Ascending aorta (tissue), 2 donors: ENCODE measurements at regions not wholly inside any gene's neighbourhood (a gene's known extent, or its start where the extent isn't known, plus 50 kb on each side); places are given as distances from the start of the nearest gene placed in this dataset.

Experiments used
- DNase-seq, 2 donors: peaks; one replicate each; pipeline ENCODE4 v3.0.0-alpha.2; 2019; ENCODE audit warnings: low spot score in 2 of 2
- H3K27ac ChIP-seq, 2 donors: fragments of 200-600 bp; sonication (generic); one replicate each; pipeline ENCODE4 v1.5.1; 2016 to 2017; ENCODE audit warnings: mild to moderate bottlenecking in 1 of 2
- H3K27me3 ChIP-seq: fragments of 200-600 bp; sonication (generic); one replicate; pipeline ENCODE4 v1.5.1; 2017
- H3K36me3 ChIP-seq, 2 donors: fragments of 200-600 bp; sonication (generic); one replicate each; pipeline ENCODE4 v1.5.1; 2016
- H3K4me1 ChIP-seq, 2 donors: fragments of 200-600 bp; sonication (generic); one replicate each; pipeline ENCODE4 v1.5.1; 2016 to 2017; ENCODE audit warnings: mild to moderate bottlenecking in 1 of 2
- H3K4me3 ChIP-seq, 2 donors: fragments of 200-600 bp; sonication (generic); one replicate each; pipeline ENCODE4 v1.5.1; 2016 to 2017; ENCODE audit warnings: mild to moderate bottlenecking in 1 of 2
- H3K9me3 ChIP-seq, 2 donors: fragments of 200-600 bp; sonication (generic); one replicate each; pipeline ENCODE4 v1.5.1; 2016
- intact Hi-C: fragments of 100-400 bp; cut with DNase I; formaldehyde crosslinking; loops from one replicate; pipeline ENCODE4 v1.15.1; 2023
- TF ChIP-seq, protein P1 (sequence below), 3 experiments: fragments of 200-600 bp in 2 of 3; fragments of 450-650 bp in 1 of 3; sonication (generic) in 2 of 3; IDR thresholded peaks; one replicate each; pipeline ENCODE4 v1.5.1; 2016 to 2019; ENCODE audit warnings: antibody characterized with exemption in 3 of 3, mild to moderate bottlenecking in 1 of 3, moderate library complexity in 1 of 3

DNA sequence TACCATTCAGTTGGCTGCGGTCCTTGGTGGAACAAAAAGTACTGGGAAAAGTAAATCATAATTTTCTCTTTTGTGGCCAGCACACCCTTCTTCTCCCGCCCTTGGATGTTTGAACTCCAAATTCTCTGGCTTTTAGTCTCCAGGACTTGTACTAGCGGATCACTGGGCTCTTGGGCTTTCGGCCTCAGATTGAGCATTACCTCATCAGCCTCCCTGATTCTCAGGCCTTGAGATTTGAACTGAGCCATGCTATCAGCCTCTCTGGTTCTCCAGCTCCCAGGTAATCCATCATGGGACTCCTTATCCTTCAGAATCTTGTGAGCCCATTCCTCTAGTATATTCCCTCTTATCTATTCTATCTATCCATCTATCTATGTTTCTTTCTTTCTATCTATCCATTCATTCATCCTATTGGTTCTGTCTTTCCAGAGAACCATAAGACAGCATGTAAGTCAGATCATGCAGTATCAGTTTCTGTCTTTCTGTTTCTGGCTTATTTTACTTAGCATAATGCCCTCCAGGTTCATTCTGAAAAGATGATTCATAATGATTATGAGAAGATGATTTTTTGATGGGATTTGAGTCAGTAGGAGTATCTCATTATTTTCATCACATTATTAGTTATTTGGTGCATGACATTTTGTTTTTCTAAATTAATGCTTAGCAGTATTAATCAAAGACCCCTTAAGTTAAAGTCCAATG is 814.9 kb downstream of the LRFN5 start:
- Histone ChIP-seq H3K4me3 (no peak overlapping the region), H3K36me3 (no peaks in the 10 kb centered on the region), H3K4me1 (no peaks in the 10 kb centered on the region), H3K9me3 (no peaks in the 10 kb centered on the region), H3K27ac (no peak overlapping the region), H3K27me3 (no peaks in the 10 kb centered on the region)
- TF ChIP-seq, protein P1, sequence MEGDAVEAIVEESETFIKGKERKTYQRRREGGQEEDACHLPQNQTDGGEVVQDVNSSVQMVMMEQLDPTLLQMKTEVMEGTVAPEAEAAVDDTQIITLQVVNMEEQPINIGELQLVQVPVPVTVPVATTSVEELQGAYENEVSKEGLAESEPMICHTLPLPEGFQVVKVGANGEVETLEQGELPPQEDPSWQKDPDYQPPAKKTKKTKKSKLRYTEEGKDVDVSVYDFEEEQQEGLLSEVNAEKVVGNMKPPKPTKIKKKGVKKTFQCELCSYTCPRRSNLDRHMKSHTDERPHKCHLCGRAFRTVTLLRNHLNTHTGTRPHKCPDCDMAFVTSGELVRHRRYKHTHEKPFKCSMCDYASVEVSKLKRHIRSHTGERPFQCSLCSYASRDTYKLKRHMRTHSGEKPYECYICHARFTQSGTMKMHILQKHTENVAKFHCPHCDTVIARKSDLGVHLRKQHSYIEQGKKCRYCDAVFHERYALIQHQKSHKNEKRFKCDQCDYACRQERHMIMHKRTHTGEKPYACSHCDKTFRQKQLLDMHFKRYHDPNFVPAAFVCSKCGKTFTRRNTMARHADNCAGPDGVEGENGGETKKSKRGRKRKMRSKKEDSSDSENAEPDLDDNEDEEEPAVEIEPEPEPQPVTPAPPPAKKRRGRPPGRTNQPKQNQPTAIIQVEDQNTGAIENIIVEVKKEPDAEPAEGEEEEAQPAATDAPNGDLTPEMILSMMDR (IDR thresholded peaks at IDR 0.05): no peak
- intact Hi-C loops: no loop called here
- DNase-seq: no peak

DNA sequence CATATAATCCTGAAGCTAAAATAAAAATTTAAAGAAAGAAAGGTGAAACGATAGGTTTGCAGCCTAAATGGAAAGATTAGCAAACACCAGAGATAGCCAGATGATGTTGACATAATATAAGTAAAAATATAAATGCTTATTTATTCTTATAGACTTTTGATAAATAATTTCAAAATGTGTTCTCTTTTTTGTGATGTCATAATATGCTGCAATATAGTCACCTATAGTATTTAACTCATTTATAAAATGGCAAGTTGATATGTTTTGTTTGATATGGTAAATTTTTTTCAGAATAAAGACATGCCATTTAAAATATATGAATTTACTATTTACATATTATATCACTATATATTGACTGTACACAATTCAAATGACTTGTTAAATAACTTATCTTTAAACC is 813.4 kb downstream of the LRFN5 start:
- Histone ChIP-seq H3K4me1 (no peaks in the 10 kb centered on the region), H3K4me3 (no peak overlapping the region), H3K27me3 (no peaks in the 10 kb centered on the region), H3K27ac (no peak overlapping the region), H3K9me3 (no peaks in the 10 kb centered on the region), H3K36me3 (no peaks in the 10 kb centered on the region)
- TF ChIP-seq, protein P1 (IDR thresholded peaks at IDR 0.05): no peak
- intact Hi-C loops: no loop called here
- DNase-seq: no peak

DNA sequence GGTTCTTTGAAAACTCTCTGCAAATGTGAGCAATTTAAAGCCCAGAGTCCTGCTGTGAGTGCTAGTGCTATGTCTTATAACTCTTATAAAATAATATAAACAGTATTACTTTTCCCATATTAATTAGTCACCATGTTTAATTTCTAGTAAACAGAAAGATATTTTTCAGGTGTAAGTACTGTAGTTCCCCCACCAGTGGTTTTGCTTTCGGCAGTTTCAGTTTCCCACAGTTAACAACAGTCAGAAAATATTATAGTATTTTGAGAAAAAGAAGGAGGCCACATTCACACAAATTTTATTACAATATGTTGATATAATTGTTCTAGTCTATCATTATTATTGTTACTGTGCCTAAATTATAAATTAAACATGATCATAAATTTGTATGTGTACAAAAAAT is 800.5 kb downstream of the LRFN5 start:
- DNase-seq: no peak
- H3K27me3 ChIP-seq: no peaks in the 10 kb centered on the region
- H3K36me3 ChIP-seq: no peaks in the 10 kb centered on the region
- no peaks in the 10 kb centered on the region for H3K9me3 ChIP-seq
- H3K4me1 ChIP-seq: no peaks in the 10 kb centered on the region
- intact Hi-C loops: no loop called here
- TF ChIP-seq, protein P1 (IDR thresholded peaks at IDR 0.05): no peak
- no peak overlapping the region for H3K4me3 ChIP-seq
- H3K27ac ChIP-seq: no peak overlapping the region

DNA sequence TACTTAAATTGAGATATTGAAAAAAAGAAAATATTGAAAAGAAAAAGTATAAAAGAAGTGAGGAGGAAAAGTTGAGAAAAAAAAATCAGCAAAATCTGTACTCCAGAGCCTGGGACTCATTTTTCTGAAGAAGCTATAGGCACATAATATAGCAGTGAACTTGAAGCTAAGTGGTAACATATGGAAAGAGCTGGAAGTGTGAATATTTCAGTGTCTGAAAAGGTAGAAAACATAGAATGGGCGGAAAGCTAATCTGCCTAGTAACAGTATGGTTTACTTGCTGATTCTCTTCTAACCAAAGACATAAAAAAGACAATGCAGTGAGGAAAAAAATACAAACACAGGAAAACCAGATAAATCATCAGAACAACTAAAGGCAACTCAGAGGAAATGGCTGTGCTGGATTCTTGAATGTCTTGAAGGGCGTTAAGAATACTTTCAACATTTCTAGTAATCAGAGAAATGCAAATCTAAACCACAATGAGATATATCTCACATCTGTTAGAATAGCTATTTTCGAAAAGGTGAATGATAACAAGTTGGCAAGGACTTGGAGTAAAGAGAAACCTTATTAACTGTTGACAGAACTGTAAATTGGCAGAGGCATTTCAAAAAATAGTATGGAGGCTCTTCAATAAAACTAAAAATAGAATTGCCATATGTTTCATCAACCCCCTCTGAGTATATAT is 784.6 kb downstream of the LRFN5 start:
- TF ChIP-seq, protein P1 (IDR thresholded peaks at IDR 0.05): no peak
- intact Hi-C loops: no loop called here
- no peaks in the 10 kb centered on the region for H3K9me3 ChIP-seq
- H3K4me3 ChIP-seq: no peak overlapping the region
- DNase-seq: no peak
- H3K4me1 ChIP-seq: no peaks in the 10 kb centered on the region
- no peaks in the 10 kb centered on the region for H3K36me3 ChIP-seq
- H3K27ac ChIP-seq: no peak overlapping the region
- no peaks in the 10 kb centered on the region for H3K27me3 ChIP-seq

DNA sequence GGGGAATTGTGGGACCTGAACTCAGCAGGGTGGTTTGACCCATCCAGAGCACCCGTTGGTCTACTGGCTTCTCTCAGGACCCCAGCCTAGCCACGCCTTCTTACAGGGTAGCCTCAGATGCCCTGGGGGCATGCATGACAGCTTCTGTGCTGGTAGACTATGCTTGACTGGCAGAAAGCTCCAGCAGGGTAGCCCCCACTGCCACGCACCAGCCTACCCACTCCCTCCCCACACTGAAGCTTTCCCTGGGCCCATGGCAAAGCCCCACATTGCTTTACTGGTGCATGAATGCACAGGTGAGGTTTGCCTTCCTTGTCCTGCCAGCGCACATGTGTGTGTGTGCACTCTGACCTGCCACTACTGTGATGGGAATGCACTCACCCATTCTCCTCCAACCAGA is 772.2 kb downstream of the LRFN5 start:
- H3K36me3 ChIP-seq: no peaks in the 10 kb centered on the region
- DNase-seq: no peak
- H3K27me3 ChIP-seq: no peaks in the 10 kb centered on the region
- H3K9me3 ChIP-seq: no peaks in the 10 kb centered on the region
- no peak overlapping the region for H3K4me3 ChIP-seq
- intact Hi-C loops: no loop called here
- no peaks in the 10 kb centered on the region for H3K4me1 ChIP-seq
- TF ChIP-seq, protein P1 (IDR thresholded peaks at IDR 0.05): no peak
- no peak overlapping the region for H3K27ac ChIP-seq
